Loucy (cell line): ENCODE measurements at regions not wholly inside any gene's neighbourhood (a gene's known extent, or its start where the extent isn't known, plus 50 kb on each side); places are given as distances from the start of the nearest gene placed in this dataset.
A peak's percentile ranks its signal among the peaks of the same experiment; 100 is the strongest.

Experiments
- H2AFZ ChIP-seq: fragments of 200-600 bp; sonication (generic); 2 replicates; pipeline ENCODE4 v1.6.0; 2016; ENCODE audit warnings: antibody characterized with exemption, mild to moderate bottlenecking, low read length, moderate library complexity
- H3F3A ChIP-seq: fragments of 200-600 bp; 2 replicates; pipeline ENCODE4 v1.6.0; 2016; ENCODE audit warnings: antibody characterized with exemption, low read depth, mild to moderate bottlenecking
- H3K27me3 ChIP-seq: fragments of 200-600 bp; sonication (generic); 2 replicates; pipeline ENCODE4 v1.6.1; 2014; ENCODE audit warnings: low read length, mild to moderate bottlenecking; ENCODE audit not compliant: insufficient read depth, poor library complexity, severe bottlenecking
- H3K36me3 ChIP-seq: fragments of 200-600 bp; sonication (generic); 2 replicates; pipeline ENCODE4 v1.6.1; 2016; ENCODE audit warnings: low read length; ENCODE audit not compliant: insufficient read depth
- H3K4me1 ChIP-seq: fragments of 200-600 bp; sonication (generic); 2 replicates; pipeline ENCODE4 v1.5.1; 2014; ENCODE audit warnings: low read length, mild to moderate bottlenecking; ENCODE audit not compliant: insufficient read depth, poor library complexity, severe bottlenecking
- H3K4me2 ChIP-seq: fragments of 200-600 bp; sonication (generic); 2 replicates; pipeline ENCODE4 v1.6.0; 2014; ENCODE audit warnings: antibody characterized with exemption, low read length, low read depth, mild to moderate bottlenecking; ENCODE audit not compliant: poor library complexity, severe bottlenecking
- H3K4me3 ChIP-seq: fragments of 200-600 bp; sonication (generic); 2 replicates; pipeline ENCODE4 v1.5.1; 2014; ENCODE audit warnings: low read length, mild to moderate bottlenecking, mixed read lengths; ENCODE audit not compliant: poor library complexity, severe bottlenecking
- H3K79me2 ChIP-seq: fragments of 200-600 bp; sonication (generic); 2 replicates; pipeline ENCODE4 v1.6.1; 2014; ENCODE audit warnings: low read length; ENCODE audit not compliant: insufficient read depth
- H3K9ac ChIP-seq: fragments of 200-600 bp; sonication (generic); 2 replicates; pipeline ENCODE4 v1.6.0; 2014; ENCODE audit warnings: mild to moderate bottlenecking, low read depth, low read length, moderate library complexity; ENCODE audit not compliant: poor library complexity, severe bottlenecking
- H3K9me2 ChIP-seq: fragments of 200-600 bp; sonication (generic); replicated peaks from 2 replicates; pipeline ENCODE4 v1.6.1; 2016; ENCODE audit warnings: low read depth, low read length, mixed read lengths
- H3K9me3 ChIP-seq: fragments of 200-600 bp; sonication (generic); 2 replicates; pipeline ENCODE4 v1.6.1; 2014; ENCODE audit warnings: mild to moderate bottlenecking, antibody characterized with exemption, low read length, low read depth; ENCODE audit not compliant: insufficient read depth
- H4K20me1 ChIP-seq: fragments of 200-600 bp; sonication (generic); 2 replicates; pipeline ENCODE4 v1.6.0; 2014; ENCODE audit warnings: antibody characterized with exemption, low read length, mild to moderate bottlenecking; ENCODE audit not compliant: insufficient read depth, poor library complexity, severe bottlenecking
- CTCF ChIP-seq: fragments of 200-600 bp; sonication (generic); conservative IDR thresholded peaks from 2 replicates; pipeline ENCODE4 v1.5.1; 2014; ENCODE audit warnings: mild to moderate bottlenecking, antibody characterized with exemption, low read length
- EZH2phosphoT487 ChIP-seq: fragments of 200-600 bp; IDR thresholded peaks from 2 replicates; pipeline ENCODE4 v1.6.1; 2018; ENCODE audit warnings: antibody characterized with exemption, mild to moderate bottlenecking, moderate library complexity, borderline replicate concordance

- no peak for TF ChIP-seq EZH2phosphoT487
- TF ChIP-seq CTCF, result no peak
- no peak overlapping the region for H3K9ac ChIP-seq
These were observed 232.5 kb upstream of the CCNH start for GRCh38 chr5:87645224-87645623.

GRCh38 chr5:87640902-87641301, 228.2 kb upstream of the CCNH start:
- H4K20me1 ChIP-seq, result no peaks in the 10 kb centered on the region
- TF ChIP-seq EZH2phosphoT487, result no peak
- no peak for TF ChIP-seq CTCF
- H3K4me1 ChIP-seq, result no peaks in the 10 kb centered on the region
- no peak overlapping the region for H3K9ac ChIP-seq
- H2AFZ ChIP-seq, result no peak overlapping the region
- H3K4me3 ChIP-seq, result no peak overlapping the region
- no peaks in the 10 kb centered on the region for H3K9me3 ChIP-seq
- H3F3A ChIP-seq, result no peaks in the 10 kb centered on the region
- H3K79me2 ChIP-seq, result no peaks in the 10 kb centered on the region
- no peaks in the 10 kb centered on the region for H3K9me2 ChIP-seq
- no peaks in the 10 kb centered on the region for H3K36me3 ChIP-seq
- H3K4me2 ChIP-seq, result no peak overlapping the region
- H3K27me3 ChIP-seq, result no peaks in the 10 kb centered on the region

More at GRCh38 chr5:87645224-87645623, 232.5 kb upstream of the CCNH start:
- H2AFZ ChIP-seq, result 0 out of 2 replicates have a peak overlapping the region, but pooled peaks have one; percentile 37
- H3K36me3 ChIP-seq, result no peaks in the 10 kb centered on the region
- no peaks in the 10 kb centered on the region for H3K9me3 ChIP-seq
- no peaks in the 10 kb centered on the region for H3F3A ChIP-seq
- no peaks in the 10 kb centered on the region for H3K79me2 ChIP-seq
- no peaks in the 10 kb centered on the region for H3K27me3 ChIP-seq
- no peak overlapping the region for H3K4me2 ChIP-seq
- no peaks in the 10 kb centered on the region for H3K4me1 ChIP-seq
- H3K9me2 ChIP-seq, result no peaks in the 10 kb centered on the region
- H3K4me3 ChIP-seq, result no peak overlapping the region
- no peaks in the 10 kb centered on the region for H4K20me1 ChIP-seq

- Histone ChIP-seq H3K36me3 (no peaks in the 10 kb centered on the region), H3K4me2 (no peak overlapping the region), H3K9ac (no peak overlapping the region), H3K9me3 (no peaks in the 10 kb centered on the region), H3K4me3 (no peak overlapping the region), H4K20me1 (no peaks in the 10 kb centered on the region), H2AFZ (no peak overlapping the region), H3K79me2 (no peaks in the 10 kb centered on the region), H3K9me2 (no peaks in the 10 kb centered on the region), H3K27me3 (no peaks in the 10 kb centered on the region), H3K4me1 (no peaks in the 10 kb centered on the region), H3F3A (no peaks in the 10 kb centered on the region)
- TF ChIP-seq EZH2phosphoT487 (no peak), CTCF (no peak)
These were observed 214.6 kb upstream of the CCNH start for GRCh38 chr5:87627363-87627762.
